ENCODE measurements at regions not wholly inside any gene's neighbourhood (a gene's known extent, or its start where the extent isn't known, plus 50 kb on each side); places are given as distances from the start of the nearest gene placed in this dataset.
"Not testable (repeated sequence)": the region's sequence is repeated elsewhere in the genome, so short reads cannot be mapped to it uniquely, and the experiment has no call there.

GRCh38 chr7:93720106-93720505 is 145.6 kb upstream of the CALCR start:
- no peak for TF ChIP-seq CTCF (conservative IDR thresholded peaks at IDR 0.05)
- H3K27ac ChIP-seq: no peak overlapping the region

GRCh38 chr7:93719546-93719945 is 145.0 kb upstream of the CALCR start:
- no peak overlapping the region for H3K27ac ChIP-seq
- no peak for TF ChIP-seq CTCF (conservative IDR thresholded peaks at IDR 0.05)

- H3K27ac ChIP-seq: no peak overlapping the region
- no peak for TF ChIP-seq CTCF (conservative IDR thresholded peaks at IDR 0.05)
These were observed 142.8 kb upstream of the CALCR start for GRCh38 chr7:93717217-93717900.

GRCh38 chr7:93715234-93715633 is 140.7 kb upstream of the CALCR start:
- TF ChIP-seq CTCF (conservative IDR thresholded peaks at IDR 0.05): peak; percentile 83
- H3K27ac ChIP-seq: no peak overlapping the region

- TF ChIP-seq CTCF (conservative IDR thresholded peaks at IDR 0.05): no peak
These were observed 137.4 kb upstream of the CALCR start for GRCh38 chr7:93711926-93712325.

GRCh38 chr7:93708255-93708654 is 133.7 kb upstream of the CALCR start:
- not testable (repeated sequence) for H3K27ac ChIP-seq

More at GRCh38 chr7:93711926-93712325, 137.4 kb upstream of the CALCR start:
- no peak overlapping the region for H3K27ac ChIP-seq

- TF ChIP-seq CTCF (conservative IDR thresholded peaks at IDR 0.05): no peak
These were observed 132.7 kb upstream of the CALCR start for GRCh38 chr7:93707249-93707648.

GRCh38 chr7:93706162-93706561 is 131.6 kb upstream of the CALCR start:
- H3K27ac ChIP-seq: not testable (repeated sequence)

More at GRCh38 chr7:93707249-93707648, 132.7 kb upstream of the CALCR start:
- no peak overlapping the region for H3K27ac ChIP-seq

GRCh38 chr7:93704217-93704616 is 129.7 kb upstream of the CALCR start:
- no peak overlapping the region for H3K27ac ChIP-seq
- TF ChIP-seq CTCF (conservative IDR thresholded peaks at IDR 0.05): no peak
